GM19351 (cell line): ENCODE measurements at regions not wholly inside any gene's neighbourhood (a gene's known extent, or its start where the extent isn't known, plus 50 kb on each side); places are given as distances from the start of the nearest gene placed in this dataset.
A peak's percentile ranks its signal among the peaks of the same experiment; 100 is the strongest.
"Not testable (repeated sequence)": the region's sequence is repeated elsewhere in the genome, so short reads cannot be mapped to it uniquely, and the experiment has no call there.

Experiments used
- ATAC-seq: cut with Tn5 transposase; IDR thresholded peaks from one replicate; pipeline ENCODE4 v1.9.1; 2021; ENCODE audit warnings: mild to moderate bottlenecking, moderate library complexity; ENCODE audit not compliant: unreplicated experiment

DNA sequence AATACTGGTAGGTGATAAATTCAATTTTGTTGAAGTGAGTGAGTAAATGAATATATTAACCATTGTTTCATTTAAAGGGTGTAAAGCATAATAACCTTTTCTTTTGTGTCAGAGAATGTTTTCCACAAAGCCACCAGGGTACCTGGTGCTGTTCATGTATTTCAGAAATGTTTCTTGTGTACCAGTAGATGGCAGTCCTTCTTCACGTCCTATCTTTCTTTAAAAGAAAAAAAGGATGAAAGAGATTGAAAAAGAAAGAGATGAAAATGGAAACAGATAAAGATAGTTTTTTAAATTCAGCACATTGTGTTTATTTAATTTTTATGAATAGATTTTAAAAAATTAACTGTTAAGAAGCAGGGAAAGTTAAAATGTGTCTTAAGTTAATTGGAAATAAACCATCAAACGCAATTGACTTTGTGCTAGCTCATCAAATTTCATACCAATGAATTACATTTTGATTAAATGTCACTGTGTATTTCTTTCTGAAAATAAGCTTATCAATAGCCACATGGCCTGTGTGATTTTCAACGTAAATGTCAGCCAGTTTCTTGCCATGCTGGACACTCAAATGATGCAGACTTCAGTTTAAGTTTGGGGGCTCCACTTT, 65.5 kb upstream of the CHORDC1 start:
- peak; percentile 76 for ATAC-seq

DNA sequence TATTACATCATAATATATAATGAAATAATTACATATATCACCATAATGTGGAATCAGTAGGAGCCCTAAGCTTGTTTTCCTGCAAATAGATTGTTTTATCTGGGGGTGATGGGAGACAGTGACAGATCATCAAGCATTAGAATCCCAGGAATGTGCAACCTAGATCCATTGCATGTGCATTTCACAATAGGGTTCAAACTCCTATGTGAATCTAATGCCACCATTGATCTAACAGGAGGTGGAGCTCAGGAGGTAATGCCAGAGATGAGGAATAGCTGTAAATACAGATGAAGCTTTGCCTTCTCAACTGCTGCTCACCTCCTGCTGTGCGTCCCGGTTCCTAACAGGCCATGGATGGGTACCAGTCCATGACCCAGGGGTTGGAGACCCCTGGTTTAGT, 63.8 kb upstream of the CHORDC1 start:
- no peak for ATAC-seq

DNA sequence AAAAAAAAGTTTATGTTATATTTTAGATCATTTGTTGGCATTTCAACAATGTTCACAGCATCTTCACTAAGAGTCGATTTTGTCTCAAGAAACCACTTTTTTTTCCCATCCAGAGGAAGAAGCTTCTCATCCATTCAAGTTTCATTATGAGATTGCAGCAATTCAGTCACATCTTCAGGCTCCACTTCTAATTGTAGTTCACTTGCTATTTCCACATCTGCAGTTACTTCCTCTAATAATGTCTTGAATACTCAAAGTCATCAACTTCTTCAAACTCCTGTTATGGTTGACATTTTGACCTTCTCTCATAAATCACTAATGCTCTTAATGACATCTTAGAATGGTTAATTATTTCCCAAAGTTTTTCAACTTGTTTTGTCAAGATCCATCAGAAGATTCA, 61.3 kb upstream of the CHORDC1 start:
- ATAC-seq = no peak

GRCh38 chr11:90282551-90283071, 59.8 kb upstream of the CHORDC1 start:
- not testable (repeated sequence) for ATAC-seq

DNA sequence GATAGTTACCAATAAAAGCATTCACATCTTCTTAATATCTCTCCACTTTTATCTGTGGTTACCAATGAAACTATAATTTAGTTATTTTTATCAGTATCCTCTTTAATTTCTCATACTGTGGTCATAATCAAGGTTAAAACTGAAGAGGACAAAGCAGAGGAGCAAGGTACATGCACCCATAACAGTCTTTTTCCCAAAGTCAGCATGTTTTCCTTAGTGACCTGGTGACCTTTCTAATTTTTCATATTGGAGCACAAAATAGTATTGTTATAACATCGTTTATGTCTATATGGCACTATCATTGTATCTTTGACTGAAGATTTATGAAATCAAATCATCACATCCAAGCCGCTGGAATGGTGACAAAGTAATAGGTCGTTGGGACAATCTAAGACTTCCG, 51.5 kb upstream of the CHORDC1 start:
- ATAC-seq = no peak
